ENCODE measurements at regions not wholly inside any gene's neighbourhood (a gene's known extent, or its start where the extent isn't known, plus 50 kb on each side); places are given as distances from the start of the nearest gene placed in this dataset.

DNA sequence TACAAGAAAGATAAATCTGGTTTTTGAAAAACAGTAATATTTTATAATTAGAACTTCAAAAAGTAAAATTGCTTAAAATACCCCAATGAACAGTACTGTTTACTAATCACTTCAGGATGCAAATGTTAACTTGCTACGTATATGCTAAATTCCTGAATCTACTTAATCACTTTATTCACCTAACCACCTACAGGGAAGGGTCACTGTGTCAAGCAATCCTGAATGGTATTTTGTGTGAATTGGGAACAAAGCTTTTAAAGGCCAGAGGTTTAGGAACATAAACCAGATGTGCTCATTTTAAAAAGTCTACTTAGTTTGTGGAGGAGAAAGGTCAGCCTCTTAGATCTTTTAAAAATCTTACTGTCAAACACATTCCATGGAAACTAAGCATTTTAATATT, 1143.0 kb upstream of the ADGRL2 start:
- no peaks in the 10 kb centered on the region for H3K9me3 ChIP-seq (ENCODE audit: insufficient read depth, low read length)
- no peak overlapping the region for H3K27ac ChIP-seq (ENCODE audit: low read depth, low read length)
- no peaks in the 10 kb centered on the region for H3F3A ChIP-seq (ENCODE audit: insufficient read depth)
- no peaks in the 10 kb centered on the region for H3K36me3 ChIP-seq (ENCODE audit: low read length)
- no peak overlapping the region for H3K4me3 ChIP-seq (ENCODE audit: insufficient read depth, low read length, poor library complexity, severe bottlenecking)
- H3K27me3 ChIP-seq (ENCODE audit: low read length), result no peaks in the 10 kb centered on the region
- no peak overlapping the region for H3K9ac ChIP-seq (ENCODE audit: low read length)
- H3K9me2 ChIP-seq (replicated peaks; ENCODE audit: insufficient read depth, low read length), result no peaks in the 10 kb centered on the region
- TF ChIP-seq EZH2phosphoT487 (conservative IDR thresholded peaks at IDR 0.05; ENCODE audit: low read length), result no peak
- TF ChIP-seq, protein P1, sequence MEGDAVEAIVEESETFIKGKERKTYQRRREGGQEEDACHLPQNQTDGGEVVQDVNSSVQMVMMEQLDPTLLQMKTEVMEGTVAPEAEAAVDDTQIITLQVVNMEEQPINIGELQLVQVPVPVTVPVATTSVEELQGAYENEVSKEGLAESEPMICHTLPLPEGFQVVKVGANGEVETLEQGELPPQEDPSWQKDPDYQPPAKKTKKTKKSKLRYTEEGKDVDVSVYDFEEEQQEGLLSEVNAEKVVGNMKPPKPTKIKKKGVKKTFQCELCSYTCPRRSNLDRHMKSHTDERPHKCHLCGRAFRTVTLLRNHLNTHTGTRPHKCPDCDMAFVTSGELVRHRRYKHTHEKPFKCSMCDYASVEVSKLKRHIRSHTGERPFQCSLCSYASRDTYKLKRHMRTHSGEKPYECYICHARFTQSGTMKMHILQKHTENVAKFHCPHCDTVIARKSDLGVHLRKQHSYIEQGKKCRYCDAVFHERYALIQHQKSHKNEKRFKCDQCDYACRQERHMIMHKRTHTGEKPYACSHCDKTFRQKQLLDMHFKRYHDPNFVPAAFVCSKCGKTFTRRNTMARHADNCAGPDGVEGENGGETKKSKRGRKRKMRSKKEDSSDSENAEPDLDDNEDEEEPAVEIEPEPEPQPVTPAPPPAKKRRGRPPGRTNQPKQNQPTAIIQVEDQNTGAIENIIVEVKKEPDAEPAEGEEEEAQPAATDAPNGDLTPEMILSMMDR (IDR thresholded peaks at IDR 0.05; ENCODE audit: insufficient read depth, low read length, poor library complexity, severe bottlenecking), result no peak
- no peaks in the 10 kb centered on the region for H4K20me1 ChIP-seq (ENCODE audit: low read depth, low read length)
- H2AFZ ChIP-seq (ENCODE audit: low read depth, low read length, severe bottlenecking), result no peak overlapping the region
- H3K4me2 ChIP-seq (ENCODE audit: low read depth, low read length, poor library complexity, severe bottlenecking), result no peak overlapping the region
- H3K79me2 ChIP-seq (ENCODE audit: insufficient read depth, low read length), result no peaks in the 10 kb centered on the region

DNA sequence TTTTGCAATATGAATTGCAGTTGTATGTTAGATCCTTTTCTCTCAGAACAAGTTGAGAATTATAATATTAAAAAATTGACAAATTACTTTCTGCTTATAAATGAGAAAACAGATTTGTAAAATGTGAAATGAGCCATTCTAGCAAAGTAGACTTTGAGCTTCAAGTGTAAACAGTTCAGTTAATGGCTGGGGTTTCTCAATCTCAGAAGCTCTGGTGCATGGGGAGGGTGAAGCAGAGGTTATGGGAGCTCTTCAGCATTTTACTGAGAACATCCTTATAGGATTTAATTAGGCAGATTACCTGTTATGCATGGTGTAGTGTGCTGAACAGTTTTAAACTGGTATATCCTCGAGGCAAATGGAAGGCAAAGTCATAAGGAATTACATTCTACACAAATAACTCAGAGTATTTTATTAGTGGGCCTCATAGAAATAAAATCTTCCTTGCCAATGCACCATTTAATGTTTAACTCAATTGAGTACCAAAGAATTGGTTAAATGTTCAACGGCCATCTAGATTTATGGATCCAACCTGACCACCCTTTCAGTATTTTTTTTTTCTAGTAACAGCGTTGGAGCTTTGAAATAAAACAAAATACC, 1143.6 kb upstream of the ADGRL2 start:
- Histone ChIP-seq H3K9me3 (ENCODE audit: insufficient read depth, low read length) (no peaks in the 10 kb centered on the region), H3K9me2 (replicated peaks; ENCODE audit: insufficient read depth, low read length) (no peaks in the 10 kb centered on the region), H4K20me1 (ENCODE audit: low read depth, low read length) (no peaks in the 10 kb centered on the region), H3K27ac (ENCODE audit: low read depth, low read length) (no peak overlapping the region), H3K4me2 (ENCODE audit: low read depth, low read length, poor library complexity, severe bottlenecking) (no peak overlapping the region), H3K36me3 (ENCODE audit: low read length) (no peaks in the 10 kb centered on the region), H3K4me3 (ENCODE audit: insufficient read depth, low read length, poor library complexity, severe bottlenecking) (no peak overlapping the region), H3F3A (ENCODE audit: insufficient read depth) (no peaks in the 10 kb centered on the region), H3K79me2 (ENCODE audit: insufficient read depth, low read length) (no peaks in the 10 kb centered on the region), H3K27me3 (ENCODE audit: low read length) (no peaks in the 10 kb centered on the region), H2AFZ (ENCODE audit: low read depth, low read length, severe bottlenecking) (no peak overlapping the region), H3K9ac (ENCODE audit: low read length) (no peak overlapping the region)
- no peak for TF ChIP-seq EZH2phosphoT487 (conservative IDR thresholded peaks at IDR 0.05; ENCODE audit: low read length)
- TF ChIP-seq, protein P1 (IDR thresholded peaks at IDR 0.05; ENCODE audit: insufficient read depth, low read length, poor library complexity, severe bottlenecking), result no peak

DNA sequence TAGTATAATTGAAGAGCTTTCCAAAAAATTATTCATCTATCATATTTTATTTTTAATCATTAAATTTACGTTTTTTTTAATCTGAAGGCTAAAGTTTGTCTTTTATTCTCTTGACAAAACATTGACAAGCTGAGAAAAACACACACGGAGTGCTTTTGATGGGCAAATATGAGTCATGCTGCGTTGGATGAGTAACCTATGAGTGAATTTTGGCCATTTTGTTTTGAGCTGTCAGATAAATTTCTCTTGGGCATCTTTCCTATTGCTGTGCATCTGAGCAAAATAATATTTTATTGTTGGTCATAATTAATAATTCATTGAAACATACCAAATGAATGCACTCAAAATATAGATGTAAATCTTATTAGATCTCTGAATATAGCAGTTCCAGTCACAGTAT, 1144.1 kb upstream of the ADGRL2 start:
- Histone ChIP-seq H3F3A (ENCODE audit: insufficient read depth) (no peaks in the 10 kb centered on the region), H3K4me3 (ENCODE audit: insufficient read depth, low read length, poor library complexity, severe bottlenecking) (no peak overlapping the region), H3K9me3 (ENCODE audit: insufficient read depth, low read length) (no peaks in the 10 kb centered on the region), H3K27me3 (ENCODE audit: low read length) (no peaks in the 10 kb centered on the region), H3K4me2 (ENCODE audit: low read depth, low read length, poor library complexity, severe bottlenecking) (no peak overlapping the region), H3K9me2 (replicated peaks; ENCODE audit: insufficient read depth, low read length) (no peaks in the 10 kb centered on the region), H3K27ac (ENCODE audit: low read depth, low read length) (no peak overlapping the region), H2AFZ (ENCODE audit: low read depth, low read length, severe bottlenecking) (no peak overlapping the region), H3K36me3 (ENCODE audit: low read length) (no peaks in the 10 kb centered on the region), H3K79me2 (ENCODE audit: insufficient read depth, low read length) (no peaks in the 10 kb centered on the region), H3K9ac (ENCODE audit: low read length) (no peak overlapping the region), H4K20me1 (ENCODE audit: low read depth, low read length) (no peaks in the 10 kb centered on the region)
- TF ChIP-seq, protein P1 (IDR thresholded peaks at IDR 0.05; ENCODE audit: insufficient read depth, low read length, poor library complexity, severe bottlenecking), result no peak
- no peak for TF ChIP-seq EZH2phosphoT487 (conservative IDR thresholded peaks at IDR 0.05; ENCODE audit: low read length)

Data from SU-DHL-6 (cell line).